ENCODE measurements at regions not wholly inside any gene's neighbourhood (a gene's known extent, or its start where the extent isn't known, plus 50 kb on each side); places are given as distances from the start of the nearest gene placed in this dataset.

DNA sequence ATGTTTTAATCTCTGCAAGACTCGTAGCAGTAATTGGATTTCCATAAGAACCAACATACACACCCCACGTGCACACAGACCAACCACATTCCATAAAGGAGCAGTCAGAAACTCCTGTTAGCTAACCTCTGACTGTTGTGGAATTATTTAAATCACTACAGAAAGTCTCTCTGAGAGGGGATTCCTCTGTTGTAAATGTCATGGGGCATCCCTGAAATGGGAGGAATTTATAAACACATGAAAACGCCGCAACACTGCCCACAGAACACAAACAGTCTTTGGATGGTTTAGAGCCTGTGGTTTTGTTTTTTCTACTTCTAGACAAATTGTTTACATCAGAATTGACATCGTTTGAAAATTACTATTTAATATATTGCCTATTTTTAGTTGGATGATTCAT lies 740.1 kb upstream of the GRM7 start:
- no peak for DNase-seq

DNA sequence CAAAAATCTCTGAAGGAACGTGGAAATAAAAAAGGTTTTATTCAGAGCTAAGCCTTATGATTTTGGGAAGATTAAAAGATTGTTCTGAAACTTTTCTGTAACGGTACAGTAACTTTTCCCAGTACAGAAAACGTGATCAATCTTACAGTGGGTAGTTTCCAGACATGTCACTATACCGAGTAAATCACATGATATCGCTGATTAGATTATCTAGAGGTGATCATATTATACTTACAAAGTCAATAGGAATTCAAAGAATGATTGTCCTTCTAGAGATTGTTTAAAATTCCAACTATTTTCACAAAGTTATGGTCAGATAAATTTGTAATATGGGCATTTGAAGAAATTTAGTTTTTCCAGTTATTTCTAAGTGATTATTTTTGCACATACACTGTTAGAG lies 736.0 kb upstream of the GRM7 start:
- no peak for DNase-seq

DNA sequence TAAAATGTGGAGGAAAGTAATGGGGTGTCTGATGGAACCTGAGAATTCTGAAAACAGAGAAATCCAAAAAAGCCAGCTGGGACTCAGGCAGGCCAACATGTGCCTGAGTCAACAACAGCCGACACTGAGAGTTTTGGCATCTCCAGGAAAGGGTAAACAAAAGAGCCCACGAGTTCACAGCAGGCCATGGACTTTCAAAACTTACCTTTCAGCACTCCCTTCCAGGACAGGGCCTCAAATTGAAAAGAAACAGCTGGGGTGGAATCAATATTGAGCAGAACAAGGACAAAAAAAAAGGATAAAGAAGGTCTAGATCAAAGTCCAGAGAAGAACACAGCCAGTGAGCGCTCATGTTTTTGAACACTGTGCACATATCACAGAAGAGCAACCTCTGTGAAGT lies 735.4 kb upstream of the GRM7 start:
- no peak for DNase-seq

DNA sequence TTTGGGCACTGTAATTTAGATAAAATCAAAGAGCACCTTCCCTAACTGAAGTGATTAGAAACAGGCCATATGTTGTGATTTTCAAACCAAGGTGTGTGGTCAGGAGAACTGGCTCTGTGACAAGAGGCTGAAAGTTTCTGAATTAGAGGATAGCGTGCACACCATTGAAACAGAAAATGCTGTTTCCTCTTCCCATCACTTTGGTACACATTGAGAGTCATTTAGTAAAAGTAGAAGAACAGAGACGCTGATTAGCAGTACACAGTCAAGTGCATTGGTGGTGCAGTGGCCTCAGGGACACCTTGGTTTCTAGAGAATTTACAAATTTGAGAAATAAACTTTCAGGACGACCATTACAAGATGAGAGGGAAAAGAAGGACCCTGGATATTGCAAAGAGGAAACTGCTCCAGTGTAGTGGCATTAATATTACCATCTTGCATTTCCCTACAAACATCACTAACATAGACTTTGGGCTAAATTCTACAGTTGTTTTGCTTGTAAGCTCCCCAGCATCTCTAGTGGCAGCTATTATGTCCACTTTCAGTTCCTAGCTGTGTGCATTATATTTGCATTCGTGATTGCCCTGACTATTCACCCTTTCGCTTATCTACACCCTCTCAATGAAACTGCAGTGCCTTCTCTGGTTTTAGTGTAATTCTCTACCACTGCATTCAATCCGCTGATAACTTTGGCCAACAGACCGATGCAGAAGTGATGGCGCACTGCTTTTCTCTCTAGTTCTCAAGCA lies 728.1 kb upstream of the GRM7 start:
- no peak for DNase-seq

DNA sequence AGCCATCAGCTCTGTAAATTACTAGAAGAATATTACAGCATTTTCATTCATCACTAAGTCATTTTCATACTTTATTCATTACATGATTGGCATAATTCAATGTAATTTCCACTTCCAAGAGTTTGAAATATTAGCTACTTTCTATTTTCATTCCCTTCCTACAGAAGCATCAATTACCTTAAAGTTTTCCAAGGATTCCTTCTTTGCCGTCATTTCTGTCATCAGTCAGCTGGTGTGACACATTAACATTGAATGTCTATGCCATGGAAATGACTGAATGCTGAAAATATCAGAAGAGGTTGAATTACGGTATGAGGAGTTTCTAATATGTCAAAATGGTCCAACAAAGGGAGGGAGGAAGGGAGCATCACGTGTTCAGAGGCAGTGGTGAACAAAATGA lies 718.2 kb upstream of the GRM7 start:
- DNase-seq = no peak

DNA sequence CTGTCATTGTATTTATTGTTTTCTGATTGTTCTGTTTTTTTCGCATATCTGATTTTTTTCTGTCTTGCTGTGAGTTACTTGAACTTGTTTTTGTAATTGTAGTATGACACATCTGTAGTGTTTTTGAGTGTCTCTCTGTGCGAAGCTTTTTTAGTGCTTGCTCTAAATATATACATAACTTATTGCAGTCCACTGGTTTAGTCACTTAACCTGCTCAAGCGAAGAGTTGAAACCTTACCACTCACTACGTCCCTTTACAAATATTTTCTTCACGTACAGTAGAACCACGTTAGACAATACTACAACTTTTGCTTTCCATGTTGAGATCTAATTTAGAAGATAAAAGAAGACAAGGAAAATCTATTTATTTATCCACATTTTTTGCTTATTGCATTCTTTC lies 713.0 kb upstream of the GRM7 start:
- no peak for DNase-seq

DNA sequence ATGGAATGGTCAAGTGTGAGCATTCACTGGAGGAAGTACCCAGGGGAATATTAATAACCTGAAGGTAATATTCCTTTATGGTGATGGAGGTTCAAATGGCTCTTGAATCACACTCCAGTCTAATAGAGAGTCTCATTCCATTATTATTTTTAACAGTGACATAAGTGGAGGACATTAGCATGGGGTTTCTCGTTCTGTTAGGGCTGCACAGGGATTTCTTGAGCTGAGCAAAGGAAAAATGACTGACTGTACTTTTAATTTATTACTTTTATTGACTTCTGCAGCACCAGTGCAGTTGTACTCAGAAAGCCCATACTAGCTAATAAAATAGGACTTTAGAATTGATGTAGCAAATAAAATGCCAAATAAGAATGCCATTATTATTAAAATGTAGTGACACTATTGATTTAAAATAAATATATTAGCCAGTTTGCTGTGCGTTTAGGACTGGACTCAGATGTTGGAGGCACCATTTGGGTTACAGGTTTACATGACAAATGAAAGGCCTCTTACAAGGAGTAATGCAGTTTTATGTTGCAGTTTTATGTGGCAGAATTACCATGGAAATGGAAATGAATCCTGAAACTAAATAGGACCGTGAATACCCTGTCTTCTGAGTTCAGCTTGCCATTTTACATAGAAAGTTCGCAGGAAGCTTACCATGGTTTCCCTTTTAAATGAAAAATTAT lies 705.1 kb upstream of the GRM7 start:
- DNase-seq = no peak

DNA sequence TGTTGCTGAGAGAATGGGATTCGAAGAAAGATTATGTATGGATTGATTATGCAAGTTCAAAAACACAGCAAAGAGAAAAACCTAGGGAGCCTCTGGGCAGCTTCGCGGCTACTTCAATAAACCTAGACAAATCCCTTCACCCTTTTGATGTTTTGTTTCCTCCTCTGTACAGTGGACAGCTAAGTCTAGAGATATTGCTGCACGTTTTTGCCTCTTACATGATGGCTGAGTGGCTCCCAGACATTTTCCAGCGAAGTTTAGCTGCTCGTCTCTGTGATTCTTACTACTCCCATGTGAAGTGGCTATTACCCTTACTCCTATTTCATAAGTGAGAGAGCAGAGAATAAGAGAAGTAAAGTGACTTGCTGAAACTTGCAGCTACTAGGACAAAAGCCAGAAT lies 695.0 kb upstream of the GRM7 start:
- no peak for DNase-seq

DNA sequence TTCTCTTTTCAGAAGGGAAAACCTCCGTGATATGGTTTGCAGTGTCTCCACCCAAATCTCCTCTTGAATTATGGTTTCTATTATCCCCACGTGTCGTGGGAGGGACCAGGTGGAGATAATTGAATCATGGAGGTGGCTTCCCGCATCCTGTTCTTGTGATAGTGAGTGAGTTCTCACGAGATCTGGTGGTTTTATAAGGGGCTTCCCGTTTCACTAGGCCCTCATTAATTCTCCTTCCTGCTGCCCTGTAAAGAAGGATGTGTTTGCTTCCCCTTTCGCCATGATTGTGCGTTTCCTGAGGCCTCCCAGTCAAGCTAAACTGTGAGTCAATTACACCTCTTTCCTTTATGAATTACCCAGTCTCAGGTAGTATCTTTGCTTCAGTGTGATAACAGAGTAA lies 692.7 kb upstream of the GRM7 start:
- no peak for DNase-seq

DNA sequence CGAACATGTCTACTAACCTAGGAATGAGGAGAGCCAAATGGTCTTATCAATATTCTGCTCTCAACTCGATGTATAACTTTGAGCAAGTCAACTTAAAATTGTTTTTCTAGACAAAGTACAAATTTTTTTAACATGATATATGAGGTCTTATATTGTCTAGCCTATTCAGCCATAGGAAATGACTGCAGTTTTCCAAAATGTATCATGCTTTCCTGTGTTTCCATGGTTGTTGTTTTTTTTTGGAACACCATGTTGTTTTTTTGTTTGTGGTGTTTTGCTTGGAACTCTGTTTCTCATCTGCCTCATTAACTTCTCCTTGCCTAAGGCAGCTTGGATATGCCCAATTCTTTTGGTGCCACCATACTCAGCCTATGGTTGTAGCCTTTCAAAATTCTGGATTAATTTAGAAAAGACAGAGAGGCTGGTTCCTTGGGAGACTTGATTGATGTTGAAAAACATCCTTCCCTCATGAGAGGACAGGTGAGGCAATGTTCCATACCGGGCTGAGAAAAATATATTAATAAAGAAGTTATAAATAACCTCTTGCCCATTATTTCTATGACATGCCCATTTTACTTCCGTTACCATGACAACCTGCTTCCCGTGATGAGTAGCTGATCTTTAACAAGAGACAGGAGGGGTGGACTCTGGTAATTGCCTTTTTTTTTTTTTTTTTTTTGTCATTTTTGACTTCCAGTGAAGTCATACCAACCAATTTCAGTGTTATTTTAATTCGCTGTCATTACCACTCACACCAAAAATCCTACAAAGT lies 687.9 kb upstream of the GRM7 start:
- DNase-seq = no peak

DNA sequence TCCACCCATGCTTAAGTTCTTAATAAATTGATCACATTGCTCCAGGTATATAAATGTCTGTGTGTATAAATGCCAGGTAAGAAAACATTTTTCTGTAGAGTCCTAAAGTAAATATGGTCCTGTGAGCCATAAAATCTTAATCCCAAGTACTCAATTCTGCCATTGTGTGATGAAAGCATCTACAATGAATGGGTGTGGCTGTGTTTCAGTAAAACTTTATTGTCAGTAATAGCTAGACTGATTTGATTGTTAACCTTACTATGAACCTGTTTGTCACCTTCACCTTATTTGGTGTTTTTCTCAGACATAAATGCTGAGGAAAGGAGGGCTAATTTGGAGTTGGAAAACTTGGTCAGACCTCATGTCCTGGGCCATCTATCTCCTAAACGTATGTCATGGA lies 683.5 kb upstream of the GRM7 start:
- no peak for DNase-seq

DNA sequence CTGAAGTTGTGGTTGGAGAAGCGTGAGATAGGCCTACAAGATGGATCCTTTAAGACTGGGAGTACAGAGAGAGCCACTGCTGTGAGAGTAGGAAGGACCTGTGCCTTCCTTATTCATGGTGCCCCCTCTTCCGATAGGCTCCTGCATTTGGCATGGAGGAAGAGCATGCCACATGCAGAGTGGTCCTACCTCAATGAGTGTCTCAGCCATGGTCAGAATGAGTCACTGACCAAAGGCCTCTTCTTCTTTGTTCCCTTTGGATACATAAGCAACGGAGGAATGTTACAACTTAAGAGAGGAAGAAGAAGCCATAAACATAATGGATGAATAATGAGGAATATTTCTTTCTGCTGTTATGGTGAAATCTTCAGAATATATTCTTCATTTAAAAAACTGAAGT lies 681.2 kb upstream of the GRM7 start:
- DNase-seq = no peak

DNA sequence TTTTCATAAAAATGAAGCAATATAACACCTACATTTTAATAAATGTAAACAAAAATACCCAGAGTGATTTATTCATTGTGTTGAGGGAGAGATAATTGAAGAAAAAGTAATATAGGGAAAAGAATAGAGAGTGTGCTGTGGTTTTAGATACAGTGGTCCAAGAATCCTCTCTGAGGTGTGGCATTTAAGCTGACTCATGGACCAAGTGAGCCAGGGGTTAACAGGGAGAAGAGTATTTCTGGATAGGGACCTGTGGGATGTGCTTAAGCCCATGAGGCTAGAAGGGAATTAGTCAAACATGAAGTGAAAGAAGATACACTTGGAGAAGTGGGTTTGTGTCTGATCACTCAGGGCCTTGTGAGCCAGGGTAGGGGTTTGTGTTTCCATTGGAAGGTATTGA lies 680.7 kb upstream of the GRM7 start:
- DNase-seq = no peak

DNA sequence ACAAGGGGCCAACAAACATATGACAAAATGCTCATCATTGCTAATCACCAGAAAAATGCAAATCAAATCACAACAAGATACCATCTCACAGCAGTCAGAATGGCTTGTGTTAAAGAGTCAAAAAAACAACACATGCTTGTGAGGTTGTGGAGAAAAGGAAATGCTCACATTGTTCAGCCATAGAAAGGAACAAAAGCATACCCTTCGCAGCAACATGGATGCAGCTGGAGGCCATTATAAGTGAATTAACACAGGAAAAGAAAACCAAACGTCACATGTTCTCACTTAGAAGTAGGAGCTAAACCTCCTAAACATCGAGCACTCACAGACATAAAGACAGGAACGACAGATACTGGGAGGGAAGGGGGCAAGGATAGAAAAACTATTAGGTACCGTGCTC lies 678.4 kb upstream of the GRM7 start:
- no peak for DNase-seq

DNA sequence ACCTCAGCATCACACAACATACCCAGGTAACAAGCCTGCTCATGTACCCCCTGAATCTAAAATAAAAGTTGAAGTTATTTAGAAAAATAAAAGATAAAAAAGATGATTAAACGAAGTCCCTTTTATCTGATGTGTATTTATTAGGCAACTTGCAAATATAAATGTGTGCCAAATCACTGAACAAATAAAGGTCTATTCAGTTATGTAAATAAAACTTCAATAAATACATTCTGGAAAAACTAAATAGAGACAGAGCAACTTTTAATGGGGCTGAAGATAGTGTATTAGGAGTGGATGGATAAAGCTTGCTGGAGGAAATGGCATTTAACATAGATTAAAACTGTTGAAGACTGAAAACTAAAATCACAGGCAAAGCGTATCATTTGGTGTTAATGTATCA lies 678.0 kb upstream of the GRM7 start:
- DNase-seq = no peak

DNA sequence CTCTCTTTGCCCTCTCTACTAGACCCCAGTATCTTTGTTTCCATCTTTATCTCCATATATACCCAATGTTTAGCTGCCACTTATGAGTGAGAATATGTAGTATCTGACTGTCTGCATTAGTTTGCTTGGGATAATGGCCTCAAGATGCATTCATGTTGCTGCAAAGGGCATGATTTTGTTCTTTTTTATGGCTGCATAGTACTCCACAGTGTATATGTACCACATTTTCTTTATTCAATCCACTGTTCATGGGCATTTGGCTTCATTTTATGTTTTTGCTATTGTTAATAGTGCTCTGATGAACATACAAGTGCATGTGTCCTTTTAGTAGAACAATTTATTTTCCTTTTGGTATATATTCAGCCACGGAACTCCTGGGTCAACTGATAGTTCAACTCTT lies 671.5 kb upstream of the GRM7 start:
- no peak for DNase-seq

DNA sequence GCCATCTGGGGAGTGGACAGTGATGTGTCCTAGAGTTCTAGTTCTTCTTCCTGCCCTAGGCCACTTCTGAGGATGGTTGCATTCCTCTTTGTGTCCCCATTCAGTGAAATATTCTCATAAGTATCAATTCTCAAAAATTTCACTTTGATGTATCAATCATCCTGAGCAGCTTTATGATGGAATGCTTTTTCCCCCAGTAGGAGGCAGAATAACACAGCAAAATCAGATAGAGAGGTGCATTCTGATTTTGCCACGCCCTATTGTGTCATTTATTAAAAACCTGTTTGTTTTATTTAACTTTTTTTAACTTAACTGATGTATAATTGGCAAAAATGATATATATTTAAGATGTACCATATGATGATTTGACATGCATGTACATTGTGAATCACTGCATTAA lies 656.0 kb upstream of the GRM7 start:
- DNase-seq = no peak

DNA sequence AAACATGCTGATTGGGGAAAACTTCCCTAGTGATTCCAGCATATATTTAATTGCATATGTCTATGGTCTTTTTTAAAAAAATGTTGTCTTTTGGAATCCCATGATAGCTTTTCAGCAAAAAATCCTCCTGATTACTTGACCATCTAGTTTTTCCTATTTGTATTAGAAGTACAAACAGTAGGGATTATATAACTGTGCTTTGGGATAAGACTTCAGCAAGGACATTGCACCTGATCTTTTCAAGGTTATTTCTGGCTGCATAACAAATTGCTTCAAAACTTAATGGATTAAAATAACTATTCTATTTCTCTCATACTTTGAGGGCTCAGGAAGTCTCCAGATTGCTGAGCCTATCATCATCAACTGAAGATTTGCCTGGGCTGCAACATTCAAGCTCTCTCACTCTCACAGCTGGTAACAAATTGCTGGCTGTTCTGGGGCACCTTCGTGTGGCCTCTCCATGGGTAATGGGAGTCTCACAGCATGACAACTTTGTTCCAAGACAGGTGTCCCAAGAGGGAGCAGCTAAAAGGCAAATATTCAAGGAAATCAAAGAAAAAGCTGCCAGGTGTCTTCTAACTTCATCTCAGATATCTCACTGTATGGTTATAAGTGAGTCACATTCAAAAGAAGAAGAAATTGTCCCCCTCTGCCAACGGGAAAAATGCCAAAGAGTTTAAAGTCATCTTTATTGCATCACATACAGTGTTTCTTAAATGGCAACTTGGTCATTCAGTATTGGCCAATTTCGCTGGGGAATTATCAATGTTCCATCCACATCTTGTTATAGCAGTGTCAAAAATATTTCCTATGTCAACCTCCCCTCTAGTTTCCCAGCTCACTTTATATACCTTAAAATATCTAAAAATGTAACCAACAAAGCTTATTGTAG lies 644.5 kb upstream of the GRM7 start:
- DNase-seq = no peak

DNA sequence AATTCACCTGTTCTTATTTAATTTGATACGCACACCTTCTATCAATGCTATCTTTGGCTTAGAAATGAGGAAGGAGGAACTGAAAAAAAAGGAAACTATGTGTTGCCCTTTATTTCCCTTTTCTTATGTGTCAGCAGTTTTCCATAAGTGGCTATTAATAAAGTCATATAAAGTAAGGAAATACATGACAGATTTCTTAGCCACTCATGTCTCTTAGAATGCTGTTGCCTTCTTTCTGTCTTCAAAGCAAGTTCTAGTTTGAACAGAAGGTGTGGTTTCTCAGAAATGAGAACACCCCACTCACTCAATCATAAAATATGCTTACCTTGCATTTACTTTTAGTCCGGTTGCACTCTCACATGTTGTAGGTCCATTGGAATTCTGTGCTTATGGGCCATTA lies 640.5 kb upstream of the GRM7 start:
- no peak for DNase-seq

DNA sequence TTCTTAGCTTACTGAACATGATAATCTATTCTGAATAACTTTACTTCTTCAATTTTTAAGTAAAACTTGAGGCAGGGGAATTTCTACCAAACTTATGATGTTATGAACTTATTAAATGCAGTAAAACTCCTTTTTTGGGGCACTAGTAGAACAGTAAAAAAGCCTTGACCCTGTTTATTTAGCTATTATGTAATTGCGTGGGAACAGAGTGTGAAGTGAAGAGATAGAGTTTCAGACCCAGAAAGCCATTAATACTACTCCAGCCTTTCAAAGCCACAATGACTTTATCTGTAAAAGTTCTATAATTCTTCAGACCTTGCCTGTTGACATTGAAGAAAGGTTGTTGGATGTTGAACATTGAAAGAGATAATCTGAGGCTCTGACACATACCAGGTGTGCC lies 638.8 kb upstream of the GRM7 start:
- no peak for DNase-seq

DNA sequence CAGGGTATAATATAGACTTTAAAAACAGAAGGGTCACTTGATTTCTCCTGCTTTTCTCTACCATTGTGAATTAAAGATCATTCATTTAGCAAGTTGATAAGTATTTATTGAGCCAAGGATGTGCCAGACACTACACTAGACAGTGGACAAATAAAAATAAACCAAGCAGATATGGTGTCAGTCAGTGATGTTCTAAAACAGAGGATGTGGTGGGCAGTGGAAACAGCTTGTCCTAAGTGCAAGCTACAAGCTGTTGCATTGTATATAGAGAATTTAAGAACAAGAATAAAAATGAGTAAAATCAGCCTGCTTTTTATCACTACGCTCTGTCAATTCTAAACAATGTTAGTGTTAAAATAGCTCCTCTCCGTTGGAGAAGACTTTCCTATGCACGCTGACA lies 637.3 kb upstream of the GRM7 start:
- no peak for DNase-seq

DNA sequence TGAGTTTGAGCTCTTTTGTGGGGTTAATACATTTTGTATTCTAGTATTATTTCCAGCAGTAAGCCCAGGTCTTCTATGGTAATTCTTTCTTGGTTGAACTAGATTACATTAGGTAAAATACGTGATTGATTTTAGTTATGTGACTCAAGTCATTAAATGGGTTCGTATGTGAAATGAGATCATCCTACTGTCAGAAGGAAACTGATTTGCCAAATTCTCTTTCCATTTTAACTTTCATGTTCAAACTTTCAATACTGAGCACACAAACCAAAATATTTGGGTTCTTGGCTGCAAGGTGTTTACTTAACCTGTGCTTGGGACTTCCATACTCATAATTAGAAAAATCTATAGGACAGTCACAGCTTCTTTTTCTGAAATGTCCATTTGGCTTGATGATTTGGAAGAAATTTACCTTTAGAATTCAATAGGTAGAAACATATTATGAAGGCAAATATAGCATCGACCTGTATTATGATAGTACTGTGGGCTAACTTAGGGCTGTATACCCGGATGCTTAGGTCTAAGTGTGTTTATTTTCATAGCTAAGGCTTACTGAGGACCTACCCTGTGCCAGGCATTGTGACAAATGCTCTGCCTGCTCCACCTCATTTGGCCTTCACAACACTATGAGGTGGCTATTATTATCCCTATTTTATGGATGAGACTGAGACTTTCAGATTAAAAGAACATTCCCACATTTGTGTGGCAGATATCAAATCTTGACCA lies 631.8 kb upstream of the GRM7 start:
- DNase-seq = no peak

All from hippocampal formation (tissue), 2 donors.